SK-N-SH (cell line): ENCODE measurements at regions not wholly inside any gene's neighbourhood (a gene's known extent, or its start where the extent isn't known, plus 50 kb on each side); places are given as distances from the start of the nearest gene placed in this dataset.

Source experiments
- CTCF ChIP-seq: fragments of 200-600 bp; sonication (generic); IDR thresholded peaks from 2 replicates; pipeline ENCODE4 v1.6.1; 2017; ENCODE audit warnings: antibody characterized with exemption, mild to moderate bottlenecking, moderate library complexity
- ELF1 ChIP-seq: IDR thresholded peaks from 2 replicates; pipeline ENCODE4 v1.4.0; 2012
- RAD21 ChIP-seq: IDR thresholded peaks from 2 replicates; pipeline ENCODE4 v1.6.1; 2012; ENCODE audit warnings: mild to moderate bottlenecking, low read length
- SMC3 ChIP-seq: IDR thresholded peaks from 2 replicates; pipeline ENCODE4 v1.6.1; 2012; ENCODE audit warnings: low read depth, low read length, improper control_type of control experiment
- TF ChIP-seq, protein P1 (sequence below): IDR thresholded peaks from 2 replicates; pipeline ENCODE4 v1.6.1; 2012; ENCODE audit warnings: mild to moderate bottlenecking, low read depth, low read length, moderate library complexity

GRCh38 chr7:106721816-106722785 lies 61.1 kb upstream of the CCDC71L start:
- TF ChIP-seq RAD21 (no peak), ELF1 (no peak), CTCF (no peak), SMC3 (no peak)
- TF ChIP-seq, protein P1, sequence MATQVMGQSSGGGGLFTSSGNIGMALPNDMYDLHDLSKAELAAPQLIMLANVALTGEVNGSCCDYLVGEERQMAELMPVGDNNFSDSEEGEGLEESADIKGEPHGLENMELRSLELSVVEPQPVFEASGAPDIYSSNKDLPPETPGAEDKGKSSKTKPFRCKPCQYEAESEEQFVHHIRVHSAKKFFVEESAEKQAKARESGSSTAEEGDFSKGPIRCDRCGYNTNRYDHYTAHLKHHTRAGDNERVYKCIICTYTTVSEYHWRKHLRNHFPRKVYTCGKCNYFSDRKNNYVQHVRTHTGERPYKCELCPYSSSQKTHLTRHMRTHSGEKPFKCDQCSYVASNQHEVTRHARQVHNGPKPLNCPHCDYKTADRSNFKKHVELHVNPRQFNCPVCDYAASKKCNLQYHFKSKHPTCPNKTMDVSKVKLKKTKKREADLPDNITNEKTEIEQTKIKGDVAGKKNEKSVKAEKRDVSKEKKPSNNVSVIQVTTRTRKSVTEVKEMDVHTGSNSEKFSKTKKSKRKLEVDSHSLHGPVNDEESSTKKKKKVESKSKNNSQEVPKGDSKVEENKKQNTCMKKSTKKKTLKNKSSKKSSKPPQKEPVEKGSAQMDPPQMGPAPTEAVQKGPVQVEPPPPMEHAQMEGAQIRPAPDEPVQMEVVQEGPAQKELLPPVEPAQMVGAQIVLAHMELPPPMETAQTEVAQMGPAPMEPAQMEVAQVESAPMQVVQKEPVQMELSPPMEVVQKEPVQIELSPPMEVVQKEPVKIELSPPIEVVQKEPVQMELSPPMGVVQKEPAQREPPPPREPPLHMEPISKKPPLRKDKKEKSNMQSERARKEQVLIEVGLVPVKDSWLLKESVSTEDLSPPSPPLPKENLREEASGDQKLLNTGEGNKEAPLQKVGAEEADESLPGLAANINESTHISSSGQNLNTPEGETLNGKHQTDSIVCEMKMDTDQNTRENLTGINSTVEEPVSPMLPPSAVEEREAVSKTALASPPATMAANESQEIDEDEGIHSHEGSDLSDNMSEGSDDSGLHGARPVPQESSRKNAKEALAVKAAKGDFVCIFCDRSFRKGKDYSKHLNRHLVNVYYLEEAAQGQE = no peak
